Suprapubic skin (tissue), 4 donors: ENCODE measurements at regions not wholly inside any gene's neighbourhood (a gene's known extent, or its start where the extent isn't known, plus 50 kb on each side); places are given as distances from the start of the nearest gene placed in this dataset.

Experiments
- CTCF ChIP-seq, 2 donors: fragments of 200-600 bp in 1 of 2; fragments of 450-650 bp in 1 of 2; sonication (generic) in 1 of 2; IDR thresholded peaks; one replicate each; pipeline ENCODE4 v1.5.1; 2016 to 2019; ENCODE audit warnings: antibody characterized with exemption in 2 of 2, mild to moderate bottlenecking in 1 of 2, moderate library complexity in 1 of 2
- EP300 ChIP-seq: sonication (generic); formaldehyde crosslinking; IDR thresholded peaks from one replicate; pipeline ENCODE4 v1.6.1; 2017; ENCODE audit warnings: antibody characterized with exemption
- POLR2AphosphoS5 ChIP-seq, 3 donors: sonication (generic); formaldehyde crosslinking; IDR thresholded peaks; one replicate each; pipeline ENCODE4 v1.6.1; 2017; ENCODE audit warnings: antibody characterized with exemption in 3 of 3

GRCh38 chr5:92492908-92493307 is 1088.1 kb downstream of the NR2F1-AS1 start:
- TF ChIP-seq EP300, result no peak
- no peak for TF ChIP-seq CTCF (IDR thresholded peaks at IDR 0.05)
- TF ChIP-seq POLR2AphosphoS5 (IDR thresholded peaks at IDR 0.05), result no peak
